ENCODE measurements at regions not wholly inside any gene's neighbourhood (a gene's known extent, or its start where the extent isn't known, plus 50 kb on each side); places are given as distances from the start of the nearest gene placed in this dataset.

GRCh38 chr2:13779996-13780395 lies 852.5 kb upstream of the LRATD1 start:
- TF ChIP-seq EP300 (IDR thresholded peaks at IDR 0.05; ENCODE audit: borderline replicate concordance) (no peak), CREB1 (IDR thresholded peaks at IDR 0.05; ENCODE audit: low read depth) (no peak), REST (IDR thresholded peaks at IDR 0.05; ENCODE audit: low read depth) (no peak), TEAD4 (IDR thresholded peaks at IDR 0.05) (no peak), YY1 (IDR thresholded peaks at IDR 0.05; ENCODE audit: low read depth) (no peak), ZBTB7A (IDR thresholded peaks at IDR 0.05; ENCODE audit: low read depth) (no peak), RAD21 (IDR thresholded peaks at IDR 0.05; ENCODE audit: low read depth) (no peak), NFIC (IDR thresholded peaks at IDR 0.05) (no peak), CEBPB (IDR thresholded peaks at IDR 0.05) (no peak), EGR1 (IDR thresholded peaks at IDR 0.05) (no peak), TAF1 (IDR thresholded peaks at IDR 0.05; ENCODE audit: low read depth) (no peak)
- TF ChIP-seq, protein P1, sequence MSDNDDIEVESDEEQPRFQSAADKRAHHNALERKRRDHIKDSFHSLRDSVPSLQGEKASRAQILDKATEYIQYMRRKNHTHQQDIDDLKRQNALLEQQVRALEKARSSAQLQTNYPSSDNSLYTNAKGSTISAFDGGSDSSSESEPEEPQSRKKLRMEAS (IDR thresholded peaks at IDR 0.05): no peak

DNA sequence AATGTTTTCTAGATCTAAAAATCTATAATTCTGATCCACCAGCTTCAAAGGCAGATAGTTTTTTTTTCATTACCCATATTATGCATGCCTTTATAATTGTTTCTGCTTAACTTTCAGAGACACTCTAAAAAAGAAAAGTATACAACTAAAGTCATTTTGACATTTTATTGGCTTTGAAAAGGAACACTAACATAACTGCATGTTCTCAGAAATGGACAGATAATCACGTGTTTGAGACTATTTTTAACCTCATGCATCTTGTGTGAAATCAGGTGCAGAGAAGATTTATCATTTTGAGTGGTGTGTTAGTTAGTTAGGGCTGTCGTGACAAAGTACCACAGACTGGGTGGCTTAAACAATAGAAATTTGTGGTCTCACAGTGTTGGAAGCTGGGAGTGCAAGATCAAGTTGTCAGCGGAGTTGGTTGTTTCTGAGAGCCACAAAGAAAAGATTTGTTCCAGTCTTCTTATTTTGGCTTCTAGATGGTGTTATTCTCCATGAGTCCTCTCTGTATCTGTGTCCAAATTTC lies 841.4 kb upstream of the LRATD1 start:
- TF ChIP-seq TEAD4 (IDR thresholded peaks at IDR 0.05): no peak
- TF ChIP-seq FOXM1 (IDR thresholded peaks at IDR 0.05; ENCODE audit: borderline replicate concordance, low read depth): no peak
- TF ChIP-seq NFIC (IDR thresholded peaks at IDR 0.05): no peak
- TF ChIP-seq YY1 (IDR thresholded peaks at IDR 0.05; ENCODE audit: low read depth): no peak
- TF ChIP-seq TAF1 (IDR thresholded peaks at IDR 0.05; ENCODE audit: low read depth): no peak
- no peak for TF ChIP-seq TCF12 (IDR thresholded peaks at IDR 0.05; ENCODE audit: low read depth)
- TF ChIP-seq, protein P1 (IDR thresholded peaks at IDR 0.05): no peak
- TF ChIP-seq EP300 (IDR thresholded peaks at IDR 0.05; ENCODE audit: borderline replicate concordance): no peak
- no peak for TF ChIP-seq RAD21 (IDR thresholded peaks at IDR 0.05; ENCODE audit: low read depth)
- no peak for TF ChIP-seq CEBPB (IDR thresholded peaks at IDR 0.05)
- TF ChIP-seq EGR1 (IDR thresholded peaks at IDR 0.05): no peak
- no peak for TF ChIP-seq REST (IDR thresholded peaks at IDR 0.05; ENCODE audit: low read depth)

DNA sequence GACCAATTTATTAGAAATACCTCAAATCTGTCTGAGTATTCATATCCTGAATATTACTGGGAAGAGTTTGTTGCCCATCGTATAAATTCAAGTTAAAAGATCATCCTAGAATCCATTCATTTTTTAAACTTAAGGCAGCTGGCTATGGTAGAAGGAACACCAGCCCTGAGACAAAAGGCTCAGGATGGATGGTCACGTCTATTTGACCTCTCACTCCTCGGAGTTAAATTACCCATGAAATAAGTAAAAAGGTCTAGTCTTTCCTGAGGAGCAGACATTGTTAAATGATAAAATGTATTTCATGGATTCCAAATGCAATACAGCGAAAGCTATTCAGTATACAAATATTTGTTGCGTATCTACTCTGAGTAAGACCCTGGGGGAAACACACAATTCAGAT lies 826.0 kb upstream of the LRATD1 start:
- TF ChIP-seq CREB1 (IDR thresholded peaks at IDR 0.05; ENCODE audit: low read depth) (no peak), TAF1 (IDR thresholded peaks at IDR 0.05; ENCODE audit: low read depth) (no peak), REST (IDR thresholded peaks at IDR 0.05; ENCODE audit: low read depth) (no peak), NFIC (IDR thresholded peaks at IDR 0.05) (no peak), EP300 (IDR thresholded peaks at IDR 0.05; ENCODE audit: borderline replicate concordance) (no peak), USF1 (IDR thresholded peaks at IDR 0.05) (no peak), TEAD4 (IDR thresholded peaks at IDR 0.05) (no peak), YY1 (IDR thresholded peaks at IDR 0.05; ENCODE audit: low read depth) (no peak), TCF12 (IDR thresholded peaks at IDR 0.05; ENCODE audit: low read depth) (no peak), CEBPB (IDR thresholded peaks at IDR 0.05) (no peak), ZBTB7A (IDR thresholded peaks at IDR 0.05; ENCODE audit: low read depth) (no peak), FOXM1 (IDR thresholded peaks at IDR 0.05; ENCODE audit: borderline replicate concordance, low read depth) (no peak), RAD21 (IDR thresholded peaks at IDR 0.05; ENCODE audit: low read depth) (no peak), EGR1 (IDR thresholded peaks at IDR 0.05) (no peak)
- TF ChIP-seq, protein P1 (IDR thresholded peaks at IDR 0.05): no peak

DNA sequence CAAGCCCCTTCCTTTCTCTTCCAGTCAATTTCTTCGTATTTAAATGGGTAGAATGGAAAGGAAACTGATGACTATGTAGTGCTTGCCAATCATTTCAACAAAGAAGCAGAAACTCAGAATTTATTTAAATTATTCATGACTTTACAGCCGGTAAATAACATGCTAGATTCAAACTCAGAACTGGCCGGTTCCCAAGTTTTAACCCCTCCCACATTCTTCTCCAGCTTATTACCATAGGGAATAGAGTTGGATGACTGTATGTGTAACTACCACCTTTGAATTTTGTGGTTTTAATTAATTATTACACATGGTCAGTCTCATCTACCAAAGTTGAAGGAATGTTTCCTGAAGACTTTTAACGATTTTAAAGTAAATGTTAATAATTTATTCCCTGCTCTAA lies 819.3 kb upstream of the LRATD1 start:
- TF ChIP-seq NFIC (IDR thresholded peaks at IDR 0.05) (no peak), FOXM1 (IDR thresholded peaks at IDR 0.05; ENCODE audit: borderline replicate concordance, low read depth) (no peak), TEAD4 (IDR thresholded peaks at IDR 0.05) (no peak), ZBTB7A (IDR thresholded peaks at IDR 0.05; ENCODE audit: low read depth) (no peak), YY1 (IDR thresholded peaks at IDR 0.05; ENCODE audit: low read depth) (no peak), EGR1 (IDR thresholded peaks at IDR 0.05) (no peak), TAF1 (IDR thresholded peaks at IDR 0.05; ENCODE audit: low read depth) (no peak), TCF12 (IDR thresholded peaks at IDR 0.05; ENCODE audit: low read depth) (no peak), CEBPB (IDR thresholded peaks at IDR 0.05) (no peak), USF1 (IDR thresholded peaks at IDR 0.05) (no peak), CREB1 (IDR thresholded peaks at IDR 0.05; ENCODE audit: low read depth) (no peak), RAD21 (IDR thresholded peaks at IDR 0.05; ENCODE audit: low read depth) (no peak)
- TF ChIP-seq, protein P1 (IDR thresholded peaks at IDR 0.05): no peak

Data from Ishikawa (cell line).